ENCODE measurements at regions not wholly inside any gene's neighbourhood (a gene's known extent, or its start where the extent isn't known, plus 50 kb on each side); places are given as distances from the start of the nearest gene placed in this dataset.

GRCh38 chr10:124162774-124163354 is 69.5 kb upstream of the CHST15 start:
- Histone ChIP-seq H3K9me3 (ENCODE audit: control insufficient read depth in 2 of 3, insufficient read depth in 1 of 3, low read length in 3 of 3) (no peaks in the 10 kb centered on the region), H3K9ac (ENCODE audit: low read length in 3 of 3) (no peak overlapping the region), H3K36me3 (ENCODE audit: control insufficient read depth in 2 of 3, insufficient read depth in 3 of 3, low read length in 3 of 3) (no peaks in the 10 kb centered on the region), H3K4me1 (ENCODE audit: control insufficient read depth in 2 of 3, insufficient read depth in 2 of 3, low read depth in 1 of 3, low read length in 3 of 3) (no peaks in the 10 kb centered on the region), H3K27ac (ENCODE audit: low read depth in 2 of 2, low read length in 2 of 2) (no peak overlapping the region), H3K4me3 (ENCODE audit: low read length in 3 of 3) (no peak overlapping the region), H3K27me3 (ENCODE audit: control insufficient read depth, insufficient read depth, low read length) (no peaks in the 10 kb centered on the region)
- DNase-seq (no peak), FAIRE-seq (no peak)
- intact Hi-C loops (cut with DNase I): no loop called here
- TF ChIP-seq CTCF (IDR thresholded peaks at IDR 0.05; ENCODE audit: borderline replicate concordance, extremely low read depth, insufficient read depth): no peak

GRCh38 chr10:124162136-124162535 is 68.7 kb upstream of the CHST15 start:
- Histone ChIP-seq H3K9me3 (ENCODE audit: control insufficient read depth in 2 of 3, insufficient read depth in 1 of 3, low read length in 3 of 3) (no peaks in the 10 kb centered on the region), H3K27ac (ENCODE audit: low read depth in 2 of 2, low read length in 2 of 2) (no peak overlapping the region), H3K4me1 (ENCODE audit: control insufficient read depth in 2 of 3, insufficient read depth in 2 of 3, low read depth in 1 of 3, low read length in 3 of 3) (peaks cover 0 to under 1% (median 0%) of the 10 kb centered on the region in 3 donors), H3K27me3 (ENCODE audit: control insufficient read depth, insufficient read depth, low read length) (no peaks in the 10 kb centered on the region), H3K4me3 (ENCODE audit: low read length in 3 of 3) (no peak overlapping the region), H3K36me3 (ENCODE audit: control insufficient read depth in 2 of 3, insufficient read depth in 3 of 3, low read length in 3 of 3) (no peaks in the 10 kb centered on the region), H3K9ac (ENCODE audit: low read length in 3 of 3) (no peak overlapping the region)
- FAIRE-seq (no peak), DNase-seq (no peak)
- no peak for TF ChIP-seq CTCF (IDR thresholded peaks at IDR 0.05; ENCODE audit: borderline replicate concordance, extremely low read depth, insufficient read depth)
- intact Hi-C loops (cut with DNase I): no loop called here

- Histone ChIP-seq H3K4me3 (ENCODE audit: low read length in 3 of 3) (no peak overlapping the region), H3K9me3 (ENCODE audit: control insufficient read depth in 2 of 3, insufficient read depth in 1 of 3, low read length in 3 of 3) (no peaks in the 10 kb centered on the region), H3K9ac (ENCODE audit: low read length in 3 of 3) (no peak overlapping the region), H3K27me3 (ENCODE audit: control insufficient read depth, insufficient read depth, low read length) (no peaks in the 10 kb centered on the region), H3K27ac (ENCODE audit: low read depth in 2 of 2, low read length in 2 of 2) (no peak overlapping the region), H3K36me3 (ENCODE audit: control insufficient read depth in 2 of 3, insufficient read depth in 3 of 3, low read length in 3 of 3) (no peaks in the 10 kb centered on the region), H3K4me1 (ENCODE audit: control insufficient read depth in 2 of 3, insufficient read depth in 2 of 3, low read depth in 1 of 3, low read length in 3 of 3) (peaks cover 0 to 5% (median 2%) of the 10 kb centered on the region in 3 donors)
- intact Hi-C loops (cut with DNase I): no loop called here
- no peak for TF ChIP-seq CTCF (IDR thresholded peaks at IDR 0.05; ENCODE audit: borderline replicate concordance, extremely low read depth, insufficient read depth)
- FAIRE-seq (no peak), DNase-seq (no peak)
Measured at GRCh38 chr10:124161601-124162000, 68.2 kb upstream of the CHST15 start.

Data from kidney (tissue), 13 donors.